NT2/D1 (cell line): ENCODE measurements at regions not wholly inside any gene's neighbourhood (a gene's known extent, or its start where the extent isn't known, plus 50 kb on each side); places are given as distances from the start of the nearest gene placed in this dataset.
"Not testable (repeated sequence)": the region's sequence is repeated elsewhere in the genome, so short reads cannot be mapped to it uniquely, and the experiment has no call there.

ENCODE experiments used
- DNase-seq: peaks from one replicate; pipeline ENCODE4 v3.0.0-alpha.2; 2011; ENCODE audit warnings: low read depth, low spot score
- H3K27me3 ChIP-seq: 2 replicates; pipeline ENCODE4 v1.6.0; 2011; ENCODE audit warnings: mild to moderate bottlenecking; ENCODE audit not compliant: insufficient read length, insufficient read depth
- H3K36me3 ChIP-seq: 2 replicates; pipeline ENCODE4 v1.6.1; 2011; ENCODE audit warnings: mild to moderate bottlenecking, low read length, mixed read lengths; ENCODE audit not compliant: insufficient read depth, insufficient read length
- H3K4me1 ChIP-seq: 2 replicates; pipeline ENCODE4 v1.5.1; 2011; ENCODE audit not compliant: insufficient read depth, insufficient read length
- H3K4me3 ChIP-seq: 2 replicates; pipeline ENCODE4 v1.5.1; 2011; ENCODE audit warnings: low read depth; ENCODE audit not compliant: insufficient read length
- H3K9ac ChIP-seq: 2 replicates; pipeline ENCODE4 v1.6.0; 2011; ENCODE audit warnings: low read depth; ENCODE audit not compliant: insufficient read length
- H3K9me3 ChIP-seq: 2 replicates; pipeline ENCODE4 v1.5.1; 2011; ENCODE audit warnings: mild to moderate bottlenecking, low read length; ENCODE audit not compliant: insufficient read depth
- SUZ12 ChIP-seq: IDR thresholded peaks from 2 replicates; pipeline ENCODE4 v1.6.1; 2011; ENCODE audit not compliant: insufficient read length, insufficient read depth; ENCODE audit errors: extremely low read depth
- YY1 ChIP-seq: IDR thresholded peaks from 2 replicates; pipeline ENCODE4 v1.6.1; 2011; ENCODE audit not compliant: insufficient read length, insufficient read depth
- ZNF274 ChIP-seq: IDR thresholded peaks from 2 replicates; pipeline ENCODE4 v1.6.1; 2011; ENCODE audit warnings: mild to moderate bottlenecking, low read depth, low read length

GRCh38 chr9:115891929-115892328 is 261.7 kb upstream of the PAPPA start:
- TF ChIP-seq YY1: no peak
- TF ChIP-seq SUZ12: no peak
- TF ChIP-seq ZNF274: no peak
- no peaks in the 10 kb centered on the region for H3K9me3 ChIP-seq
- no peak for DNase-seq
- H3K27me3 ChIP-seq: no peaks in the 10 kb centered on the region
- H3K9ac ChIP-seq: no peak overlapping the region
- no peak overlapping the region for H3K4me3 ChIP-seq
- H3K36me3 ChIP-seq: no peaks in the 10 kb centered on the region
- H3K4me1 ChIP-seq: no peaks in the 10 kb centered on the region

- not testable (repeated sequence) for H3K36me3 ChIP-seq, H3K4me1 ChIP-seq, H3K4me3 ChIP-seq, DNase-seq, H3K27me3 ChIP-seq, H3K9ac ChIP-seq, H3K9me3 ChIP-seq
These were observed 255.1 kb upstream of the PAPPA start for GRCh38 chr9:115898478-115898877.

- Histone ChIP-seq H3K9ac (no peak overlapping the region), H3K36me3 (no peaks in the 10 kb centered on the region), H3K9me3 (no peaks in the 10 kb centered on the region), H3K27me3 (no peaks in the 10 kb centered on the region), H3K4me1 (no peaks in the 10 kb centered on the region), H3K4me3 (no peak overlapping the region)
- DNase-seq: no peak
- TF ChIP-seq SUZ12 (no peak), ZNF274 (no peak), YY1 (no peak)
These were observed 252.9 kb upstream of the PAPPA start for GRCh38 chr9:115900698-115901097.

- no peaks in the 10 kb centered on the region for H3K36me3 ChIP-seq
- TF ChIP-seq ZNF274 (no peak), YY1 (no peak)
- no peaks in the 10 kb centered on the region for H3K27me3 ChIP-seq
- no peak overlapping the region for H3K9ac ChIP-seq
- no peak for DNase-seq
- H3K4me3 ChIP-seq: no peak overlapping the region
- no peaks in the 10 kb centered on the region for H3K9me3 ChIP-seq
- no peaks in the 10 kb centered on the region for H3K4me1 ChIP-seq
These were observed 242.6 kb upstream of the PAPPA start for GRCh38 chr9:115910959-115911358.

GRCh38 chr9:115912086-115912485 is 241.5 kb upstream of the PAPPA start:
- H3K4me1 ChIP-seq: no peaks in the 10 kb centered on the region
- no peaks in the 10 kb centered on the region for H3K27me3 ChIP-seq
- no peak overlapping the region for H3K4me3 ChIP-seq
- no peaks in the 10 kb centered on the region for H3K9me3 ChIP-seq
- TF ChIP-seq YY1 (no peak), SUZ12 (no peak), ZNF274 (no peak)
- no peak for DNase-seq
- no peaks in the 10 kb centered on the region for H3K36me3 ChIP-seq
- no peak overlapping the region for H3K9ac ChIP-seq

GRCh38 chr9:115913696-115914095 is 239.9 kb upstream of the PAPPA start:
- Histone ChIP-seq H3K9me3 (no peaks in the 10 kb centered on the region), H3K4me1 (no peaks in the 10 kb centered on the region), H3K27me3 (no peaks in the 10 kb centered on the region), H3K9ac (no peak overlapping the region), H3K4me3 (no peak overlapping the region), H3K36me3 (no peaks in the 10 kb centered on the region)
- DNase-seq: no peak
- no peak for TF ChIP-seq YY1
- no peak for TF ChIP-seq SUZ12
- TF ChIP-seq ZNF274: no peak

GRCh38 chr9:115914291-115914690 is 239.3 kb upstream of the PAPPA start:
- Histone ChIP-seq H3K4me3 (no peak overlapping the region), H3K4me1 (no peaks in the 10 kb centered on the region), H3K27me3 (no peaks in the 10 kb centered on the region), H3K9me3 (no peaks in the 10 kb centered on the region), H3K36me3 (no peaks in the 10 kb centered on the region), H3K9ac (no peak overlapping the region)
- DNase-seq: no peak
- TF ChIP-seq YY1: no peak

- H3K4me3 ChIP-seq: no peak overlapping the region
- H3K4me1 ChIP-seq: no peaks in the 10 kb centered on the region
- TF ChIP-seq SUZ12: no peak
- TF ChIP-seq ZNF274: no peak
- TF ChIP-seq YY1: no peak
- H3K9ac ChIP-seq: no peak overlapping the region
- DNase-seq: no peak
- no peaks in the 10 kb centered on the region for H3K27me3 ChIP-seq
- H3K9me3 ChIP-seq: no peaks in the 10 kb centered on the region; the same call in 1 of the 2 replicates
- no peaks in the 10 kb centered on the region for H3K36me3 ChIP-seq
These were observed 232.3 kb upstream of the PAPPA start for GRCh38 chr9:115921301-115921700.
